NCI-H1417 treated with DMSO at 0.1 percent for 48 hours (cell line): ENCODE measurements at regions not wholly inside any gene's neighbourhood (a gene's known extent, or its start where the extent isn't known, plus 50 kb on each side); places are given as distances from the start of the nearest gene placed in this dataset.
A peak's percentile ranks its signal among the peaks of the same experiment; 100 is the strongest.
"Not testable (repeated sequence)": the region's sequence is repeated elsewhere in the genome, so short reads cannot be mapped to it uniquely, and the experiment has no call there.

Experiments used
- DNase-seq: peaks from one replicate; lab custom pipeline; 2025; lab: John Stamatoyannopoulos, UW

DNA sequence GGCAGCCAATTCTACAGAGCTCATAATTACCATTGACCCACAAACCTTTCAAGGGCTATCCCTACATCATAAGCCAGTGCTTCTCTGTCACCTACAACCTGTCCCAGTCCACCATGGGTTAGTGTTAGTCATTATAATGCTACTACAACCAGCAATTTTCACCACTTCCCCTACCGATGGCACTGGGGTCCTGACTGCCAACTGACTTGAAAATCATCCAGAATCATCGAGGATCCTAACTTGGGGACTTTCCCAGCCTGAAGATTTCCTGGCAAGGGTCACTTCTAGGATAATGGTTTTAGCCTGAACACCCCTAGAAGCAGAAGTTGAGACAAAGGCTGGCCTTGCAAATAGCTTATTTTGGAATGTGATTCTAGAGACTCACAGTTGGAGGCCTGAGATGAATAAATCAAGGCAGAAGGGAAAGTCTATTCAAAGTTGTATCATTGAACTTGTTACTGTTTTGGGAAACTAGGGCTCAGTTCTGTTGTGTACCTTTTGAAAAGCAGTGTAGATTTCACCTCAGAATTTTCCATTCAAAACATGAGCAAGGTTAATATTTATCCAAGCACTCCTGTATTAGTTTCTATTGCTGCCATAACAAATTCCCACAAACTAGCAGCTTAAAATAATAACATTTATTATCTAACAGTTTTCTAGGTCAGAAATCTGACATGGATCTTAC, 633.0 kb downstream of the LRRC70 start:
- no peak for DNase-seq

DNA sequence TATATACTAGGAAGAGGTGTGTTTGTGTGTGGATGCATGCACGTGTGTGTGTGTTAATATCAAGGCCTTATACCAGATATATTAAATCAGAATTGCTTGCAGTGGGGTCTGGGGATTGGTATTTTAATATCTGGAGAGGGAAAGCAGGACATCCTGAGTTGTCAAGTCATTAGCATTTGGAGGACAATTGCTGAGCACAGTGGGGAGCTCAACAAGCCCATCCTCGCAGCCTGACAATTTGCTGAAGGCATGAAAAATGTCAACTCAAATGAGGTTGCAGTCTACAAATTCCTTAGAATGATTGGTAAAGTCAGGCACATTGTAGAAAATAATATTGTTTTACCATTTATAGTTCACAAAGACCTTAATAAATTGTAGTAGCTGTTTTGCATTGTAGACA, 627.4 kb downstream of the LRRC70 start:
- no peak for DNase-seq

DNA sequence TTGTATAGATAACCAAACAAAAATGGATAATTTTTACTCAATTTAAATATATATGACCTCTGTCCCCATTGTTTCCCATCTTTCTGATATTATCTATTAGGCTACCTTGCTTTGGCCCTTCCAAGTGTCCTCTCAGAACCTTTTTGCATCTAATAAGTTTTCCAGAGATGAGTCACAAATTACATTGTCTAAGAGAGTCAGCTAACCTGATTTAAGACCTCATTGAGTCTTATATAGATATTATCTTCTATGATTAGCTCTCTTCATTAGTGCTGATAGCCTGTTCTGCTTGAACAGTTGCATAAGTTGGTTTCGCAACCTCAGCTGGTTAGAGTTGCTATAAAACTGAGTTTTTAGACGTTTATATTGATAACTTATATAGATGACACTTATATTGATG, 623.1 kb downstream of the LRRC70 start:
- no peak for DNase-seq

DNA sequence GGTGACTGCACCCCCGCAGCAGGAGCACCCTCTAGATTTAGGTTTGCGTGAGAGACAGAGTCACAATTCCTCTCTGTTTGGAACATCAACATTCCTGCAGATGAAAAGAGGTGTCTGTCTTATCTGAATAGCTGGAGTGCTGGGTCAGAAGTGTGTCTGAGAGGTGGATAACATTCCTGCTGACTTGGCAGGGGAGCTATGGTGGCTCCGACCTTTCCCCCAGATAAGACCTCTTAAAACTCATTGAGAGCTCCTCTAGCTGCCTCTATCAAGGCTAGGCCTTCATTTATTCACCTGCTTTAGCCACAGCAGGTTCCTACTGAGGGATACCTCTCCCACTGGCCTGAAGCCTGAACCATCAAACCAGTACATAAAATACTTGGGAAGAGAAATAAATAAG, 615.5 kb downstream of the LRRC70 start:
- no peak for DNase-seq

DNA sequence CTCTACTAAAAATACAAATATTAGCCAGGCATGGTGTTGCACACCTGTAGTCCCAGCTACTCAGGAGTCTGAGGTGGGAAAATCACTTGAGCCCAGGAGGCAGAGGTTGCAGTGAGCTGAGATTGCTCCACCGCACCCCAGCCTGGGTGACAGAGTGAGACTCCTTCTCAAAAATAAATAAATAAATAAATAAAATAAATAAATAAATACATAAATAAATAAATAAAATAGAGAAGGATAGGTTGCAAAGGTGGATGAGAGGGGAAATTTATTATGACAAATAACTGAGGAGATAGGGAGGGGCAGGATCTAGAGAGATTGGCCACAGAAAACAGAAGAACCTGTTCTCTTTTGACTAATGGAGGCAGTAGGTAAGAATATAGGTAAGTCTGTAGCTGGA, 601.6 kb downstream of the LRRC70 start:
- DNase-seq = not testable (repeated sequence)

DNA sequence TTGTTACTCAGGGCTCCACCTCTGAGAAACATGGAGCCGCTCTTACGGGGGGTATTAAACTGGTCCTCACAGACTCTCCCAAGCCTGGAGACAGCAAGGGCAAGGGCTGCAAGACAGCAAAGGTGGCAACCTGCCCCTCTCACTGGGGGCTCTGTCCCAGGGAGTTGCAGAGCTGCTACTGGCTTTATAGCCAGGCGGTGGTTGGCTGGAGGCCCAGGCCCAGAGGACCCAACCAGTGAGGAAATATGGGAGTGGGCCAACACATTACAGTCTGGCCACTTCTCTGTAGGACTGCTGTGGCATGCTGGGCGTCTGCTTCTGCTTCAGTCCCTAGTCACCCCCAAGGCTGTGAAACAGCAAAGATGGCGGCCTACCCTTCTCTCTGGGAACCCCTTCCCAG, 597.2 kb downstream of the LRRC70 start:
- no peak for DNase-seq

DNA sequence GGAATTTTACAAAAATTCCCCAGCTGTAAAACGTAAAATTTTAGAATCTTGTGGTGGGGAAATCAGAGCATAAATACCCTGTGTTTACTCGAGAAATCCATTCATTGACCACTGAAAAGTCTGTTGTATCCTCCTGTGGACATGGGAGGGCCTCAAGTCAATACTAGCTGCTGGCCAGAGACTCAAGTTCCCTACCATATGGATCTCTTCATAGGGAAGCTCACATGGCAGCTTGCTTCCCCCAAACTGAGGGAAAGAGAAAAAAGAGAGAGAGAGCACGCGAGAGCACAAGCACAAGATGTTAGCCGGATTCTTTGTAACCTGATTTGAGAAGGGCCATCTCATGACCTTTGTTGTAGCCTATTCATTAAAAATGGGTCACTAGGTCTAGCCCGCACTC, 591.9 kb downstream of the LRRC70 start:
- no peak for DNase-seq

DNA sequence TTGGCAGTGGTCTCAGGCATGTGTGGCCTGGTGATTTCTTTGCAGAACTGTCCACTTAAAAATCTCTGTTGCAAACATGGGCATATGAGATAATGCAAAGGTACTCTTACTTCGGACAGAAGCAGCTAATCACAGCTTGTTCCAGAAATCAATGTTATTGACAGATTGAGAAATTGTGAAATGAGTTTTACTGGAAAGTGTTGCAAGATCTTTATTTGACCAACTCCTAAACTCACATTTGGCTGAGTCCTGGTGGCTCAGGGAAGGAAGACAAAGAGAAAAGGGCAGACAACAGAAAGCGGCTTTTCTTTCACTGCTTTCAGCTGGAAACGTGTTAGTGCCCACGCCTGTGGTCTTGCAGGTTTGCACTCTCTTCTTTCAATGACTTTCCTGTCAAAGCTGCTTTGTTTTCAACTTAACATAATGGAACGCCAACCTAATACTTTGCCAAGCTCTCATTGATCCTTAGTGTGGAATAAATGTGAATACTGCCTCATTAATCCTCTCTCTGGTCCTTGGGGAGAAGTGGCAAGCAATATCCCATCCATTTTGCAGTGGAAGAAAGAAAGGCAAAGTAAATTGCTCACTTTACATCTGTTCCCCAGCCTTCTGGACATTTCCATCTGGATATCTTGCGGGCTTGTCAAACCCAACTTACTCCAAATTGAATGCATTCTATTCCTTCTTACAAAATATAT, 586.4 kb downstream of the LRRC70 start:
- no peak for DNase-seq

DNA sequence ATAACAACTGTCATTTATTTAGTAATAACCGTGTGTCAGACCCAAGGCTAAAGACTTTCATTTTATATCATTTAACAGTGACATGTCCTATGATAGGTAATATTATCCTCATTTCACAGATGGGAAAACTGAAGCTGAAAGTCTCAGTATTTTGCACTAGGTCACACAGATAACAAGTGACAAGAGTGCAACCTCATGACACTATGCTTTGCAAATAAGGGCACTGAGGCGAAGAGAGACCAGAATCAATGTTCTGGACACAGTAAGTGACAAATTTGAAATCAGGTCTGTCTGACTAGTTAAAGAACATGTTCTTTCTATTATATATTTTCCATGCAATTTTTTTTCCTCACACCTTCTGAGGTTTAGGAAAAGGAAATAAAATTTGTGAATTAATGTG, 585.7 kb downstream of the LRRC70 start:
- DNase-seq = no peak

DNA sequence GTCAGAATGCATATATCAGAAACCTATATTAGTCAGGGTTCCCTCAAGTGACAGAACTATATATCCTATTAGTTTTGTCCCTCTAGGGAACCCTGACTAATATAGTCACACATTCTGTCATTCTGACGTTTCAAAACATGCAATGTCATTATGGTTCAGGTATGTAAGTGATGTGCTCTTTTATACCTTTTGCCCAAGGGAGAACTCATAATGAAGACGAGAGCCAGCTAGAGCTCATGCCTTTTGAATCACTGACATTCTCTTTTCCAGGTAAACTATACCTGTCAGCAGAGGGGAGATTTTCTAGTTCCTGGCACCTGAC, 576.7 kb downstream of the LRRC70 start:
- no peak for DNase-seq

DNA sequence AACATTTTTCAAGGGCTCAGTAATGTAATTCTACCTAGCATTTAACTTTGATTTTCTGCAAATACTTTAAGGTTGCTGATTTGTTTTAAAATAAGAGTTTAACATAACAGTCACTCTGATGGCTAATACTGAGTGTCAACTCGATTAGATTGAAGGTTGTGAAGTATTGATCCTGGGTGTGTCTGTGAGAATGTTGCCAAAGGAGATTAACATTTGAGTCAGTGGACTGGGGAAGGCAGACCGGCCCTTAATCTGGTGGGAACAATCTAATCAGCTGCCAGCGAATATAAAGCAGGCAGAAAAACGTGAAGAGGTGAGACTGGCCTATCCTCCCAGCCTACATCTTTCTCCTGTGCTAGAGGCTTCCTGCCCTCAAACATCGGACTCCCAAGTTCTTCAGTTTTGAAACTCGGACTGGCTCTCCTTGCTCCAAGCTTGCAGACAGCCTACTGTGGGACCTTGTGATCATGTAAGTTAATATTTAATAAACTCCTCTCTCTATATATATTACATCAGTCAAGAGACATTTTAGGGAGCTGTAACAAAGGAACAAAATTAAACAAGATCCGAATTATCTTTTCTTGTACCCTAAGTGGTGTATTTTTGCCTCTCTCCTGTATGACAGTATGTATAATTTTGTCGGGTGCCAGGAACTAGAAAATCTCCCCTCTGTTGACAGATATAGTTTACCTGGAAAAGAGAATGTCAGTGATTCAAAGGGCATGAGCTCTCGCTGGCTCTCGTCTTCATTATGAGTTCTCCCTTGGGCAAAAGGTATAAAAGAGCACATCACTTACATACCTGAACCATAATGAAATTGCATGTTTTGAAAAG, 576.1 kb downstream of the LRRC70 start:
- no peak for DNase-seq

DNA sequence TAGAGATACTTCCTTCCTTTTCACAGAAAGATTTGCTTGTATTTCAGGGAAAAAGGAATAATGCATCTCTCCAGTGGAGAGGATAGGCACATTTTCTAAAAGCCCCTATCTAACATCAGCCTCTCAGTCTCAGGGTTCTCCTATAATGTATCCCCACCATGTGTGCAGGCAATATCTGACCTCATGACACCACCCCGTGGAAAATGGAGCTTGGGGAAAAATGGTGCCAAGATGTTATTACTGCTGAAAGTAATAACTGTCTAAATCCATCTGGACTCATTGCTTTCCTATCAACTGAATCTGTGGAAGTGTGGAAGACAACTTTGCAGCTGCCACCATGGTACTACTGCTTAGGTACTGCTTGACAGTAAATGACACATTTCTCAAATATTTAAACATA, 574.3 kb downstream of the LRRC70 start:
- DNase-seq = no peak

DNA sequence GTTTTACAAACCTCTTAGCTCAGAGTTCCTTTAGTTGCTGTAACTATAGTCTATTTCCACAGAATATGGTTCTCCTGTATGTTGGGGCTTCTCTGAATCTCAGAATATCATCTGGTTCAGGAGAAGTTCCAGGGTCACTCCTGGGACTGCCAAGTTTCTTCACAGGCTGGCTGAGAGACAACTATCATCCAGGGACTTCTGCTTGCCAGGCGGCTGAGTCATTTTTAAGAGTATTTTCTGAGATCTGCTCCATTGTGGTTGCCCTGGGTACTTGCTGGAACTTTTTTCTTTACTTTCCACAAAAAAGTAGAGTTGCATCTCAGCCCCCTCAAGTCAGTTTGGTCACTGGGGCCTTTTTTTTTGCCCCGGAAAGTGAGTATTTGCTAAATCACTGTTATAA, 566.5 kb downstream of the LRRC70 start:
- no peak for DNase-seq

DNA sequence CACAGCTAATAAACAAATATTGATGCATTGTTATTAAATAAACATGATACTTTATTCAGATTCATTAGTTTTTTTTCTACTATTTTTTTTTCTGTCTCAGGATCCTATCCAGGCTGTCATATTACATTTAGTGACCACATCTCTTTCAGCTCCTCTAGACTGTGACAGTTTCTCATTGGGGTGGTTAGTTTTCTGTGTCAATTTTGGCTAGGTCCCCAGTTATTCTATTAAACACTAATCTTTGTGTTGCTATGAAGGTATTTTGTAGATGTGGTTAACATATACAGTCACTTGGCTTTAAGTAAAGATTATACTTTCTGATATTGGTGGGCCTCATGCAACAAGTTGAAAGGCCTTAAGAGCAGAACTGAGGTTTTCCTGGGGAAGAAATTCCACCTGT, 563.0 kb downstream of the LRRC70 start:
- no peak for DNase-seq

DNA sequence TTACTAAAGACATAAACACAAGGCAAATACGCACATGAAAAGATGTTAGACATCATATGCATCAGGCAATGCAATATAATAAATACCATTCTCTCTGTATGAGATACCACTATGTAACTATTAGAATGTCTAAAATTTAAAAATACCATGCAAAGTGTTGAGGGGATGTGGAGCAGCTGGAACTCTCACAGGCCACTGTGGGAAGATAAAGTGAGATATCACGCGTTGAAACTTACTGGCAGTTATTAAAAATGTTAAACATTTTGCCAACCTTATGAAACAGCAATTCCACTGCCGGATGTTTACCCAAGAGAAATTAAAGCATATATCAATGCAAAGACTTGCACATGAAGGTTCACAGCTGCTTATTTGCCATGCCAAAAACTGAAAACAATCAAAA, 556.7 kb downstream of the LRRC70 start:
- no peak for DNase-seq

DNA sequence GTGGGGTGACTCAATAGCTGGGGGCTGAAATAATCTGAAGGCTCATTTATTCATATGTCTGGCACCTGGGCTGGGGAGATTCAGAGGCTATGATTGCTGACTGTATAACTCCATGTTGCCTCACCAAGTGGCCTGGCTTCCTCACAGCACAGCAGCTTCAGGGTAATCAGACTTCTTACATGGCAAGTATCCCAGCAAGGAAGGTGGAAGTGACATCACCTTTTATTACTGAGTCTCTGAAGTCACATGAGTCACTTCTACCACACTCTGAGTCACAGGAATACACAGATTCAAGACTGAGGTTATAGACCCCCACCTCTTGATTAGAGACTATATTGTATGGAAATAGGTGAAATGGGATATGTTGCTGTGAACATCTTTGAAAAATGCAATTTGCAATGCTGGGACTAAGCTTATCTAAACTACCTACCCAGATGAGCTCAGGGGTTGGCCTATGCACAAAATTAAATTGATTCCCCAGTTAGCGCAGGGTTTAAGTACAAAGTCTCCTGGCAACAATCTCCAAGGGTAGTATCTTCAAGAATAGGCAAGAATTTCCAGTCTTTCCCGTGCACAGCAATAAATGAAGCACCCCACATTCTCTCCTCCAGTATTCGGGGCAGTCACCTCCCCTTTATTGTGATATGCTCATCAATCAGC, 553.1 kb downstream of the LRRC70 start:
- no peak for DNase-seq

DNA sequence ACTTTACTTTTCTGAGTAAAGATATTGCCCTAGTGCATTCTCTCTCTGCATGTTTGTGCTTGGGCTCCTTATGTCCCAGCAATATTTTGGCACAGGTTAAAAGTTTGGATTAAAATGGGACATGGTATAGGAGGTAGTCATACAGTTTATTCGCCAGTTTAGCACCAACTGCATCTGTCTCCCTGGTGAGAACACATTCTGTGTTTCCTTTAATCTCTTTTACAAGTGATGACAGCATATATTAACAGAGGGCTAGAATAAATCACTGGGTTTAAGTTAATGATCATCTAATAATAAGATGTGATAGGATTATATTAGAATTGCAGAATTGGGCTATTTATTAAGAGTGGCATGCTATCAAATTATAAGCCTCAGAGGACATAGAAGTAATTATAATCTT, 550.1 kb downstream of the LRRC70 start:
- DNase-seq = no peak

DNA sequence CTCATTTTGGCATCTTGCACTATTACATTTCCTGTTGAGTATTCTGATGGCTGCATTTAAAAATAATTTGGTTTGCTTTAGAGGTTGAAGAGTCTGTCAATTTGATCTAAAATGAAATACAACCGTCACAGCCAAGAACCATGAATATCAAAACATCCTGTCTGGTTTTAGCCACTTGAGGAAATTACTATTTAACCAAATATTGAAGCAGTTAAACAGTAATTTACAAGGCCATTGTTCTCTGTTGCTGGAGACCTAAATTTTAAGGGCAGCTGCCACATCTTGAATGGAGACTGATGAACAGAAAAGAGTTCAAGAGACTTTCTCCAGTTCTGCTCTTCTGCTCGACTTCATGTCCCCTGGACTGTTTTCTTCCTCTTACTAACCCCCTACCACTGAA, 549.4 kb downstream of the LRRC70 start:
- DNase-seq = peak; percentile 26

DNA sequence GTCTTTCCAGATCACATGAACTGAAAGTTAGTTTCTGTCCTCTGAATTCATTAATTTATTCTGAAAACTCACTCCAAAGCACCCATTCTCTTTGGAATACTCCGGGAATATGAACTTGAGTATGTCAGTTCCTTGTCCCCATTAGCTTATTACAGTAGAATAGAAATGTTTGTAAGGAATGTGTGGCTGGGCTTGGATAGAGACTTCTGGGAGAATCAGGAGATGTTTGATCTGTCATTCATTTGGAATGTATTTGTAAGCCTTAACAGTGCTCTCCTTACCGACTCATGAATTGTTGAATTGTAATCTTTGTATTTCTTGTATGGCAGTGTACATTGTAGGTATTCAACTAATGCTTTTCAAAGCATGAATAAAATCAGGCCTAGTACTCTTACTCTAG, 548.4 kb downstream of the LRRC70 start:
- DNase-seq = no peak

DNA sequence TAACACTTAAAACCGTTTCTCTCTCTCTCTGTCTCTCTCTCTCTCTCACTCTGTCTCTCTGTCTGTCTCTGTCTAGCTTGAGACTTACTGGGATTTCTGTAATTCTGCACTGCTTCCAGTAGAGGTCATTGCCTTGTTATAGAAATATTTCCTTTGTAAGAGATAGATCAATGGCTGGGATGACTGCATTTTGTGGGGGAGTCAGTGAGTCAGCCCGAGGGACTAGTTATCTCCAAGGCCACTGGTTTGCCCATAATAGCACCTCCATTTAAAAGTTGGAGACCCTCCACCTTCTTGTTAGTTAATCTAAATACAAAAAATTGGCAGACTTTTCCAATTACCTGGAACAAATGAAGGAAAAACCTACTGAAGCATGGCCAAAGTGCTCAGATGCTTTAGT, 547.2 kb downstream of the LRRC70 start:
- no peak for DNase-seq

DNA sequence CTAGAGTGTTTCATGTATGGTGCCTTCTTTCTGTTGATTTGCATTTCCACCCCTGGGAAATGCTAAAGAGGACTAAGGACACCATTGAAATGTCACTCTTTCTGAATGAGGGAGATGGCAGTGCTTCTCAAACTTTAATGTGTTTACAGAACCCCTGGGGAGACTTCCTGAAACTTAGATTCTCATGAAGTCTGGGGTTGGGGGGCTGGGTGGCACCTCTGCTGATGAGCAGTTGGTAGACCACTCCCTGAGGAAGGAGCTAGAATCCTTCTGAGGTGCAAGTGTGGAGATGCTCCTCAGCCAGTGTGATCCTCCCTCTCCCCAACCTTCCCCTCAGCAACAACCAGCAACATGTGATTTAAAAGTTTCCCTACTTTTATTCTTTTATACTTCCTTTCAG, 546.8 kb downstream of the LRRC70 start:
- no peak for DNase-seq

DNA sequence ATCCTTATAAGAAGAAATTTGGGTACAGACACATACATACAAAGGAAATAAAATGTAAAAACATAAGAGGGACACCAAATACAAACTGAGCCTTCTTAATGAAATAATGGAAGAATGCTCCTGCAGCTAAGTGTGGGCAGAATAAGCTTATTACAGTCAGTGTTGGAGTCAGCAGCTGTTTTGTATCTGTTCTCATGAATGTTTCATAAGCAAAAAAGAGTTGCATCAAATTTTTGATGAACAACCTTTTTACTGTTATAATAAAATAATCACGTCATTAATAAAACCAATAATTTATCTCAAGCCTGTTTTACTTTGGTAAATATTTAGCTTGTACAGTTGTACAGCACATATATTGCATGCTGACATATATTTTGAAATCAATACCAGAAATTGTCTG, 545.6 kb downstream of the LRRC70 start:
- no peak for DNase-seq

DNA sequence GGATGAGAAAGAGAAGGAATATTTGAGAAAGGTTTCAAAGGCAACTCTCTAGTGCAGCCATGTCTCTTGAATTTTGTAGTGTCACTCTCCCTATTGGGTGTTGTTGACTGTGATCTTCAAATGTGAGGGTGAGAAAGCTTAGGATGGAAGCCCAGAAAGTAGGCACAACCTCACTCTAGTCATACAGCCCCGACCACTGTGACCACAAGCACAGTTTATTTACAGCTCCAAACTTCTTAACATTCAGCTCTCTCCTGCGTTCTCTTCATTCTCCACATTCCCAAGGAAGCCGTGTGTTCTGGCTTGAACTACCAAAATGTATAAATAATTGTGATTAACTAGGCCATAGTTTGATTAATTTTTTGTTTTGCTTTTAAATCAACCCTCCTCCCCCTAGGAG, 542.9 kb downstream of the LRRC70 start:
- no peak for DNase-seq
